Astrocyte (in vitro differentiated cells and primary cell): ENCODE measurements at regions not wholly inside any gene's neighbourhood (a gene's known extent, or its start where the extent isn't known, plus 50 kb on each side); places are given as distances from the start of the nearest gene placed in this dataset.

Experiments
- CTCF ChIP-seq: IDR thresholded peaks from 2 replicates; pipeline ENCODE4 v1.5.1; 2011; ENCODE audit warnings: low read depth, mild to moderate bottlenecking, inconsistent platforms, low read length, moderate library complexity; ENCODE audit not compliant: insufficient read depth
- EZH2 ChIP-seq: IDR thresholded peaks from 2 replicates; pipeline ENCODE4 v1.6.1; 2012; ENCODE audit warnings: mild to moderate bottlenecking, low read length, inconsistent platforms; ENCODE audit not compliant: insufficient read depth

- TF ChIP-seq CTCF (no peak), EZH2 (no peak)
Observed at GRCh38 chr13:89746554-89746953, 1600.9 kb upstream of the MIR17HG start.
